ENCODE measurements at regions not wholly inside any gene's neighbourhood (a gene's known extent, or its start where the extent isn't known, plus 50 kb on each side); places are given as distances from the start of the nearest gene placed in this dataset.

DNA sequence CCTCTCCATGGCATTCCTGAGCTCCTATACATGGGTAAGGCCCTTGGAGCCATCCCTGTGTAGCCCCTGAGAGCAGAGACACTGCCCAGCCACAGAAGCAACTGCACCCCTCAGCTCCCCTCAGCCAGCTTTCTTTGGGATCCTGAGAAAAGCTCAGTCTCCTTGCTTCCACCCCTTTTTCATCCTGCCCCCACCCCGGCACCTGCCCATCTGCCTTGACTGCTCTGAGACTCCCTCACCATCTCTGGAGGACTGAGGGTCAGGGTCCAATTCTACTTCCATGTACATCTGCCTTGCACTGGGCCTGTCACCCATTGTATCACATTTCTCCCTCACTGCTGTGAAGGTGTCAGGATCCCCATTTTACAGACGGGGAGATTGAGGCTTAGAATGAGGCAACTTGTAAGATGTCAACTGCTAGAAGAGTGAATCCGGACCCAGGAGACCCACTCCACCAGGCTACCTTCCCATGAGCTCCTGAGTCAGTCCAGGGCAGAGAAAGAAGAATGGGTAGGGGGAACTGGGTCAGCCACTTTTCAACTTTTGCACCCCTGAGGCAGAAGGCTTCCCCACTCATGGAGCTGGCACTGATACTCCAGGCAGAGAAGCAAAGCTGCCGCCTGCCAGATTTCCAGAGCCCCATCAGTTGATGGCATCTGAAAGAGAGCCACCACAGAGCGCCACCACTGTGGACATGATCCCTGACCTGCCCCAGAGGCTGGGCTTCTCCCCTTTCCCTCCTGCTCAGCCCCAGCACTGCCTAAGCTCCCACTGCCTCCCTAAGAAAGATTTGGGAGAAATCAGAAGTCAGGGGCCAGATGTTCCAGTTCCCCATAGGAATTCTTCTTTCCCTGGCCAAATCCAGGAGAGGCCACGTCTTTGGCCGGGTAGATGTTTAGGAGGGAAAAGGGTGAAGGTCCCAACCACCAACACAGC is 135.4 kb downstream of the TMEM132E start:
- no peak overlapping the region for H3K9ac ChIP-seq
- no peaks in the 10 kb centered on the region for H3K4me1 ChIP-seq (ENCODE audit: low read depth, poor library complexity, severe bottlenecking)
- no peak overlapping the region for H3K4me2 ChIP-seq
- no peaks in the 10 kb centered on the region for H4K20me1 ChIP-seq (ENCODE audit: insufficient read depth)
- H3K27ac ChIP-seq: no peak overlapping the region
- H2AFZ ChIP-seq (ENCODE audit: low read depth): no peak overlapping the region
- TF ChIP-seq, protein P1, sequence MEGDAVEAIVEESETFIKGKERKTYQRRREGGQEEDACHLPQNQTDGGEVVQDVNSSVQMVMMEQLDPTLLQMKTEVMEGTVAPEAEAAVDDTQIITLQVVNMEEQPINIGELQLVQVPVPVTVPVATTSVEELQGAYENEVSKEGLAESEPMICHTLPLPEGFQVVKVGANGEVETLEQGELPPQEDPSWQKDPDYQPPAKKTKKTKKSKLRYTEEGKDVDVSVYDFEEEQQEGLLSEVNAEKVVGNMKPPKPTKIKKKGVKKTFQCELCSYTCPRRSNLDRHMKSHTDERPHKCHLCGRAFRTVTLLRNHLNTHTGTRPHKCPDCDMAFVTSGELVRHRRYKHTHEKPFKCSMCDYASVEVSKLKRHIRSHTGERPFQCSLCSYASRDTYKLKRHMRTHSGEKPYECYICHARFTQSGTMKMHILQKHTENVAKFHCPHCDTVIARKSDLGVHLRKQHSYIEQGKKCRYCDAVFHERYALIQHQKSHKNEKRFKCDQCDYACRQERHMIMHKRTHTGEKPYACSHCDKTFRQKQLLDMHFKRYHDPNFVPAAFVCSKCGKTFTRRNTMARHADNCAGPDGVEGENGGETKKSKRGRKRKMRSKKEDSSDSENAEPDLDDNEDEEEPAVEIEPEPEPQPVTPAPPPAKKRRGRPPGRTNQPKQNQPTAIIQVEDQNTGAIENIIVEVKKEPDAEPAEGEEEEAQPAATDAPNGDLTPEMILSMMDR (conservative IDR thresholded peaks at IDR 0.05; ENCODE audit: low read depth, low read length): no peak
- no peaks in the 10 kb centered on the region; the same call in 1 of the 2 replicates for H3K27me3 ChIP-seq (ENCODE audit: insufficient read depth, low read depth)
- no peaks in the 10 kb centered on the region for H3K36me3 ChIP-seq (ENCODE audit: insufficient read depth)
- no peaks in the 10 kb centered on the region for H3K79me2 ChIP-seq (ENCODE audit: insufficient read depth, low read depth)
- H3K4me3 ChIP-seq (IDR thresholded peaks at IDR 0.05; ENCODE audit: insufficient read depth, low read depth, low read length): no peak overlapping the region

DNA sequence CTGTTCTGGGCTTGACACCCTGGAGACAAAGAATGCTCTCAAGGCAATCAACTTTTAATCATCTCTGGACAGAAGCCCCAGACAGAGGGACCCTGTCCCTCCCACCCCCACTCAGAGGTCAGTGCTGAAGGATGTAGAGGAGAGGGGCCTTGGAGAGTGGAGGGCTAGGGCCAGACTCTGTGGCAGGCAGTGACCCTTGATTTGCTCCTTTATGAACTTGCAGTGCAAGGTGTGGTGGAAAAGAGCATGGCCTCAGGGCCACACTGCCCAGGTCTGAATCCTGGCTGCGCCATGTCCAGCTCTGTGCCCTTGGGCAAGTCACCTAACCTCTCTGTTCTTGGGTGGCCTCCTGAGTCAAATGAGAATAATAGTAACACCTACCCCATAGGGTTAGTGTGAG is 134.3 kb downstream of the TMEM132E start:
- no peak overlapping the region for H3K4me2 ChIP-seq
- TF ChIP-seq, protein P1 (conservative IDR thresholded peaks at IDR 0.05; ENCODE audit: low read depth, low read length): no peak
- no peaks in the 10 kb centered on the region for H3K4me1 ChIP-seq (ENCODE audit: low read depth, poor library complexity, severe bottlenecking)
- H3K36me3 ChIP-seq (ENCODE audit: insufficient read depth): no peaks in the 10 kb centered on the region
- H2AFZ ChIP-seq (ENCODE audit: low read depth): no peak overlapping the region
- H4K20me1 ChIP-seq (ENCODE audit: insufficient read depth): no peaks in the 10 kb centered on the region
- no peak overlapping the region for H3K4me3 ChIP-seq (IDR thresholded peaks at IDR 0.05; ENCODE audit: insufficient read depth, low read depth, low read length)
- H3K27me3 ChIP-seq (ENCODE audit: insufficient read depth, low read depth): no peaks in the 10 kb centered on the region; the same call in 1 of the 2 replicates
- H3K9ac ChIP-seq: no peak overlapping the region
- no peaks in the 10 kb centered on the region for H3K79me2 ChIP-seq (ENCODE audit: insufficient read depth, low read depth)
- no peak overlapping the region for H3K27ac ChIP-seq

DNA sequence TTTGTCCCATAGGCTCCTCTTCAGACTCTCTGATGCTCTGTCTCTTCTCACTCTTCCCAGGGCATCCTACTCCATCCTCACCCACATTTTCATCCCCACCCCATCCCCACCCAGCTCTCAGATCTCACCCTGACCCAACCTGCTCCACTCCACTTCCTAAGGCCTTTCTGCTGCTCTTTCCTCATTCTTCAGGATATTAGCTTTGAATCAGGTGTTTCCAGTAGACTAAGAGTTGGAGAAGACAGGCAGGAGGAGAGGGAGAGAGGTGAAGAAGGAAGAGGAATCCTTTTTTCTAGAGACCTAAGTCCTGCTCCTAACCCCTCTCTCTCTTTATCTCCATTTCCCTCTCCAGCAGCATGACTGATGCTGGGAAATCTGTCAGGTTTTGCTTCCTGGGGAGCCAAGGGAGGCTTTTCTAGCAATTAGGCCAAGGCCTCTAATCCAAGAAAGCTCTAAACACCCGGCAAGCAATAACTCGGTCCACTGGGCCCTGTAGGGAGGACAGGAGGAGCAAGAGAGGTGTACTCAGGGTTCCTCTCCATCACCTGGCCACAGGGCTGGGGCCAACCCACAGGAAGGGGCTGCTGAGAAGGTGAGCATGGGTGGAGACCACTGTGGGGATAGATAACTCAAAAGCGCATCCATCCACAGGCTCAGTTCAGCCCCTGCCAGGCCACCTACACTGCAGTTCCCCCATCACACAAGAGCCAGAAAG is 133.3 kb downstream of the TMEM132E start:
- Histone ChIP-seq H3K4me2 (no peak overlapping the region), H3K9ac (no peak overlapping the region), H4K20me1 (ENCODE audit: insufficient read depth) (no peaks in the 10 kb centered on the region), H2AFZ (ENCODE audit: low read depth) (no peak overlapping the region), H3K4me1 (ENCODE audit: low read depth, poor library complexity, severe bottlenecking) (no peaks in the 10 kb centered on the region), H3K4me3 (IDR thresholded peaks at IDR 0.05; ENCODE audit: insufficient read depth, low read depth, low read length) (no peak overlapping the region), H3K79me2 (ENCODE audit: insufficient read depth, low read depth) (no peaks in the 10 kb centered on the region), H3K27ac (no peak overlapping the region), H3K36me3 (ENCODE audit: insufficient read depth) (no peaks in the 10 kb centered on the region), H3K27me3 (ENCODE audit: insufficient read depth, low read depth) (no peaks in the 10 kb centered on the region; the same call in 1 of the 2 replicates)
- TF ChIP-seq, protein P1 (conservative IDR thresholded peaks at IDR 0.05; ENCODE audit: low read depth, low read length): no peak

- no peak overlapping the region for H3K9ac ChIP-seq
- no peaks in the 10 kb centered on the region for H3K36me3 ChIP-seq (ENCODE audit: insufficient read depth)
- no peaks in the 10 kb centered on the region for H3K79me2 ChIP-seq (ENCODE audit: insufficient read depth, low read depth)
- no peak overlapping the region for H3K4me3 ChIP-seq (IDR thresholded peaks at IDR 0.05; ENCODE audit: insufficient read depth, low read depth, low read length)
- no peaks in the 10 kb centered on the region; the same call in 1 of the 2 replicates for H3K27me3 ChIP-seq (ENCODE audit: insufficient read depth, low read depth)
- H4K20me1 ChIP-seq (ENCODE audit: insufficient read depth): no peaks in the 10 kb centered on the region
- no peak overlapping the region for H2AFZ ChIP-seq (ENCODE audit: low read depth)
- no peaks in the 10 kb centered on the region for H3K4me1 ChIP-seq (ENCODE audit: low read depth, poor library complexity, severe bottlenecking)
- TF ChIP-seq, protein P1 (conservative IDR thresholded peaks at IDR 0.05; ENCODE audit: low read depth, low read length): no peak
- no peak overlapping the region for H3K27ac ChIP-seq
- H3K4me2 ChIP-seq: no peak overlapping the region
Observed at GRCh38 chr17:34711646-34712045, 132.3 kb downstream of the TMEM132E start.

All from KMS-11 (cell line).